ENCODE measurements at regions not wholly inside any gene's neighbourhood (a gene's known extent, or its start where the extent isn't known, plus 50 kb on each side); places are given as distances from the start of the nearest gene placed in this dataset.

DNA sequence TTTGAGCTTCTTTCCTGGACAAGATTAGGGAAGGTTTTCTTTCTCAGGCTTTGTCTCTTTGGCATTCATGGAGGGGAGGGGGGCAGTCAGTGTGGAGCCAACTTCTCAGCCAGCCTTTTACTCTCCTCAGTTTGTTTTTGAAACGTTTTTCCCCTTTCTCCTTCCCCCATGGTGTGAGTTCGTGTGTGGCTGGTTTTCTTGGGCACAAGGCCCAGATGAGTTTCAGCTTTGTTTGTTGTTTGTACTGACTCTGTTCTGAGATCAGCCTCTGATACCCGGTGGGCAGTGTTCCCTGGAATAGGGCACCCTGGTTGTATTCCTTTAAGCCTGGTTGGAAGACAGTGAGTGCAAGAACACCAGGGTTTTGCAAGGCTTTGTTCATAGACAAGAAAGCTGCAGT, 168.2 kb upstream of the RARB start:
- TF ChIP-seq, protein P1, sequence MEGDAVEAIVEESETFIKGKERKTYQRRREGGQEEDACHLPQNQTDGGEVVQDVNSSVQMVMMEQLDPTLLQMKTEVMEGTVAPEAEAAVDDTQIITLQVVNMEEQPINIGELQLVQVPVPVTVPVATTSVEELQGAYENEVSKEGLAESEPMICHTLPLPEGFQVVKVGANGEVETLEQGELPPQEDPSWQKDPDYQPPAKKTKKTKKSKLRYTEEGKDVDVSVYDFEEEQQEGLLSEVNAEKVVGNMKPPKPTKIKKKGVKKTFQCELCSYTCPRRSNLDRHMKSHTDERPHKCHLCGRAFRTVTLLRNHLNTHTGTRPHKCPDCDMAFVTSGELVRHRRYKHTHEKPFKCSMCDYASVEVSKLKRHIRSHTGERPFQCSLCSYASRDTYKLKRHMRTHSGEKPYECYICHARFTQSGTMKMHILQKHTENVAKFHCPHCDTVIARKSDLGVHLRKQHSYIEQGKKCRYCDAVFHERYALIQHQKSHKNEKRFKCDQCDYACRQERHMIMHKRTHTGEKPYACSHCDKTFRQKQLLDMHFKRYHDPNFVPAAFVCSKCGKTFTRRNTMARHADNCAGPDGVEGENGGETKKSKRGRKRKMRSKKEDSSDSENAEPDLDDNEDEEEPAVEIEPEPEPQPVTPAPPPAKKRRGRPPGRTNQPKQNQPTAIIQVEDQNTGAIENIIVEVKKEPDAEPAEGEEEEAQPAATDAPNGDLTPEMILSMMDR (IDR thresholded peaks at IDR 0.05; ENCODE audit: insufficient read depth, low read length): no peak
- TF ChIP-seq, protein P2, sequence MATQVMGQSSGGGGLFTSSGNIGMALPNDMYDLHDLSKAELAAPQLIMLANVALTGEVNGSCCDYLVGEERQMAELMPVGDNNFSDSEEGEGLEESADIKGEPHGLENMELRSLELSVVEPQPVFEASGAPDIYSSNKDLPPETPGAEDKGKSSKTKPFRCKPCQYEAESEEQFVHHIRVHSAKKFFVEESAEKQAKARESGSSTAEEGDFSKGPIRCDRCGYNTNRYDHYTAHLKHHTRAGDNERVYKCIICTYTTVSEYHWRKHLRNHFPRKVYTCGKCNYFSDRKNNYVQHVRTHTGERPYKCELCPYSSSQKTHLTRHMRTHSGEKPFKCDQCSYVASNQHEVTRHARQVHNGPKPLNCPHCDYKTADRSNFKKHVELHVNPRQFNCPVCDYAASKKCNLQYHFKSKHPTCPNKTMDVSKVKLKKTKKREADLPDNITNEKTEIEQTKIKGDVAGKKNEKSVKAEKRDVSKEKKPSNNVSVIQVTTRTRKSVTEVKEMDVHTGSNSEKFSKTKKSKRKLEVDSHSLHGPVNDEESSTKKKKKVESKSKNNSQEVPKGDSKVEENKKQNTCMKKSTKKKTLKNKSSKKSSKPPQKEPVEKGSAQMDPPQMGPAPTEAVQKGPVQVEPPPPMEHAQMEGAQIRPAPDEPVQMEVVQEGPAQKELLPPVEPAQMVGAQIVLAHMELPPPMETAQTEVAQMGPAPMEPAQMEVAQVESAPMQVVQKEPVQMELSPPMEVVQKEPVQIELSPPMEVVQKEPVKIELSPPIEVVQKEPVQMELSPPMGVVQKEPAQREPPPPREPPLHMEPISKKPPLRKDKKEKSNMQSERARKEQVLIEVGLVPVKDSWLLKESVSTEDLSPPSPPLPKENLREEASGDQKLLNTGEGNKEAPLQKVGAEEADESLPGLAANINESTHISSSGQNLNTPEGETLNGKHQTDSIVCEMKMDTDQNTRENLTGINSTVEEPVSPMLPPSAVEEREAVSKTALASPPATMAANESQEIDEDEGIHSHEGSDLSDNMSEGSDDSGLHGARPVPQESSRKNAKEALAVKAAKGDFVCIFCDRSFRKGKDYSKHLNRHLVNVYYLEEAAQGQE (IDR thresholded peaks at IDR 0.05; ENCODE audit: insufficient replicate concordance, low read depth): no peak
- TF ChIP-seq POLR2AphosphoS5 (IDR thresholded peaks at IDR 0.05; ENCODE audit: low read depth): no peak
